ENCODE measurements at regions not wholly inside any gene's neighbourhood (a gene's known extent, or its start where the extent isn't known, plus 50 kb on each side); places are given as distances from the start of the nearest gene placed in this dataset.

DNA sequence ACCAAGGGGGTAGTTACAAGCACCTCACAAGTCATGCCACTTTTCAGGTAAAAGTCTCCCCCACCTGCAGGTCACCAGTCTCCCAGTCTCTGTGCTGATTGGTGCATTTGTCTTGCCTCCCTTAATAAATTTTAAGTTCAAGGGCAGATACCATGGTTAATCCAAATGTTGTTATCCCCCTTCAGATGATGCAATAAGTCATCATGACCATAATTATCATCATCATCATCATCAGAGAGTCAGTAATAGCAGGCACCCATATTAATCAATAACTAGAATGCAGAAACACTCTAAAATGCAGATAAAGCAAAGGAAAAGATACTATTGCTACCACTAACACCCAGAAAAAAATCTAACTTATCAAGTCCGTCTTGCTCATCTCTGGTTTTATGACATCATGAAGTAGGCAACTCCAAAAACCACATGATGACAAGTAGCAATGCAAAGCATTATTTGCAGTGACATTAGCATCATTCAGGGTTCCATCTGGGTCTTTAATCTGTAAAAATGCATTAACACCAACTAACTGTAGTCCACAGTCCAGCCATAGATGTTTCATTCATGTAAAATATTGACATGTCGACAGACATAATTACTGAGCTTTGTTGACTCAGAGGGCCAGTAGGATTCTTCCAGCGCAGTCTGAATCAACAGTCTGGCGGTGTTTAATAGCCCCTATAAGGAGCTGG lies 492.0 kb upstream of the RUNX1 start:
- no peaks in the 10 kb centered on the region for H4K20me1 ChIP-seq (ENCODE audit: control insufficient read depth, insufficient read depth, insufficient read length)
- no peaks in the 10 kb centered on the region for H3K79me1 ChIP-seq (ENCODE audit: insufficient read depth, low read depth, low read length, poor library complexity, severe bottlenecking)
- no peak overlapping the region for H2AK5ac ChIP-seq (ENCODE audit: insufficient read length, low read length)
- H2BK12ac ChIP-seq (ENCODE audit: insufficient read length, low read depth, low read length), result no peak overlapping the region
- no peak overlapping the region for H2BK5ac ChIP-seq (ENCODE audit: insufficient read length, low read length)
- no peak for DNase-seq
- H3K27me3 ChIP-seq (ENCODE audit: insufficient read depth, low read length), result no peaks in the 10 kb centered on the region
- H2AFZ ChIP-seq (ENCODE audit: low read length), result no peak overlapping the region
- H3K4me2 ChIP-seq (ENCODE audit: insufficient read depth, insufficient read length, low read length), result no peak overlapping the region
- H4K91ac ChIP-seq (ENCODE audit: insufficient read length, low read depth, low read length), result no peak overlapping the region
- H3K23ac ChIP-seq (ENCODE audit: insufficient read length, low read depth, low read length), result no peak overlapping the region
- no peak overlapping the region for H2BK20ac ChIP-seq (ENCODE audit: low read depth, low read length, poor library complexity, severe bottlenecking)
- no peaks in the 10 kb centered on the region for H3K79me2 ChIP-seq (ENCODE audit: insufficient read depth, low read length)
- no peaks in the 10 kb centered on the region for H3K9me3 ChIP-seq (ENCODE audit: control insufficient read depth, low read depth, low read length)
- H3K23me2 ChIP-seq (ENCODE audit: insufficient read length, low read depth, low read length, poor library complexity, severe bottlenecking), result no peaks in the 10 kb centered on the region
- H2BK120ac ChIP-seq (ENCODE audit: low read depth, low read length, poor library complexity, severe bottlenecking), result no peak overlapping the region
- Mint-ChIP-seq H3K4me1 (no peaks in the 10 kb centered on the region), H3K4me3 (no peak overlapping the region), H3K36me3 (ENCODE audit: insufficient read depth in 1 of 3, low read depth in 3 of 3) (peaks cover 0 to 4% (median 0%) of the 10 kb centered on the region in 3 experiments; a peak in 2 of 7 replicates), H3K9me3 (peaks cover under 1 to 1% of the 10 kb centered on the region in 2 experiments; a peak in 2 of 5 replicates), H3K27ac (no peak overlapping the region), H3K27me3 (ENCODE audit: low read depth) (no peaks in the 10 kb centered on the region)
- H3K4me1 ChIP-seq (ENCODE audit: insufficient read depth, low read length), result no peaks in the 10 kb centered on the region
- no peak overlapping the region for H3K14ac ChIP-seq (ENCODE audit: insufficient read depth, low read length)
- no peak overlapping the region for H3K56ac ChIP-seq (ENCODE audit: insufficient read length, low read depth, low read length)
- H4K5ac ChIP-seq (ENCODE audit: insufficient read length, low read depth, low read length), result no peak overlapping the region
- no peak overlapping the region for H3T11ph ChIP-seq (ENCODE audit: low read length)
- no peak overlapping the region for H3K9ac ChIP-seq (ENCODE audit: extremely low read depth, insufficient read length, low read length)
- H3K18ac ChIP-seq (ENCODE audit: insufficient read length, low read depth, low read length), result no peak overlapping the region
- no peak overlapping the region for H2BK15ac ChIP-seq (ENCODE audit: low read depth, low read length)
- TF ChIP-seq, protein P1, sequence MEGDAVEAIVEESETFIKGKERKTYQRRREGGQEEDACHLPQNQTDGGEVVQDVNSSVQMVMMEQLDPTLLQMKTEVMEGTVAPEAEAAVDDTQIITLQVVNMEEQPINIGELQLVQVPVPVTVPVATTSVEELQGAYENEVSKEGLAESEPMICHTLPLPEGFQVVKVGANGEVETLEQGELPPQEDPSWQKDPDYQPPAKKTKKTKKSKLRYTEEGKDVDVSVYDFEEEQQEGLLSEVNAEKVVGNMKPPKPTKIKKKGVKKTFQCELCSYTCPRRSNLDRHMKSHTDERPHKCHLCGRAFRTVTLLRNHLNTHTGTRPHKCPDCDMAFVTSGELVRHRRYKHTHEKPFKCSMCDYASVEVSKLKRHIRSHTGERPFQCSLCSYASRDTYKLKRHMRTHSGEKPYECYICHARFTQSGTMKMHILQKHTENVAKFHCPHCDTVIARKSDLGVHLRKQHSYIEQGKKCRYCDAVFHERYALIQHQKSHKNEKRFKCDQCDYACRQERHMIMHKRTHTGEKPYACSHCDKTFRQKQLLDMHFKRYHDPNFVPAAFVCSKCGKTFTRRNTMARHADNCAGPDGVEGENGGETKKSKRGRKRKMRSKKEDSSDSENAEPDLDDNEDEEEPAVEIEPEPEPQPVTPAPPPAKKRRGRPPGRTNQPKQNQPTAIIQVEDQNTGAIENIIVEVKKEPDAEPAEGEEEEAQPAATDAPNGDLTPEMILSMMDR (conservative IDR thresholded peaks at IDR 0.05), result no peak
- no peak overlapping the region for H4K8ac ChIP-seq (replicated peaks; ENCODE audit: insufficient read length, low read depth, low read length)
- H3K4ac ChIP-seq (ENCODE audit: low read depth, low read length), result no peak overlapping the region
- WGBS (ENCODE audit: extremely low coverage, insufficient read length, low lambda C conversion rate), result no CpG with 5 or more reads among the region's 4 CpGs
- H3K27ac ChIP-seq (ENCODE audit: insufficient read length, low read depth, low read length), result no peak overlapping the region

All from H9 (cell line).